HG03442 (cell line): ENCODE measurements at regions not wholly inside any gene's neighbourhood (a gene's known extent, or its start where the extent isn't known, plus 50 kb on each side); places are given as distances from the start of the nearest gene placed in this dataset.

Experiments used
- ATAC-seq: cut with Tn5 transposase; IDR thresholded peaks from one replicate; pipeline ENCODE4 v1.9.1; 2021; ENCODE audit warnings: mild to moderate bottlenecking, moderate library complexity; ENCODE audit not compliant: unreplicated experiment

DNA sequence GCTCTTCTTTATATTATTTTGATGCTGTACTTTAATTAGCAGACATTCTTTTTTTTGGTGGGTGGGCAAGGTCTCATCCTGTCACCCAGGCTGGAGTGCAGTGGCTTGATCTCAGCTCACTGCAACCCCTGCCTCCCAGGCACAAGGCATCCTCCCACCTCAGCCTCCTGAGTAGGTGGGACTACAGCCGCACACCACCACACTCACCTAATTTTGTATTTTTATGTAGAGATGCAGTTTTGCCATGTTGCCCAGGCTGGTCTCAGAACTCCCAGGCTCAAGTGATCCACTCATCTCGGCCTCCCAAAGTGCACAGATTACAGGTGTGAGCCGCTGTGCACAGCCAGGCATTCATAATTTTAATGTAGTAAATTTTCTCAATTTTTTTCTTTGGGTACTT lies 608.1 kb downstream of the ZNF385D start:
- ATAC-seq, result no peak

DNA sequence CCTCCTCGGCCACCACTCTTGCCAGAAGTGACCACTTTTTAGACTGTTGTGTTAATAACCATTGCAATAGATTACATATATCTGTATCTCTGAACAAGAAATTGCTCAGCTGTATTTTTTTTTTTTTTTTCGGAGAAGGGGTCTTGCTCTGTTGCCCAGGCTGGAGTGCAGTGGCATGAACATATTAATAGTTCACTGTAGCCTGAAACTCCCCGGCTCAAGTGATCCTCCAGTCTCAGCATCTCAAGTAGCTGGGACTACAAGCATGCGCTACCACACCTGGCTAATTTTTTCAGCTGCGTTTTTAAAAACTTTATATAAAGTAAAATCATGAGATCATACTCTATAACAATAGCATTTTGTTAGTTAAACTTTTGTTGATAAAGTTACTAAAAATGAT lies 609.0 kb downstream of the ZNF385D start:
- ATAC-seq, result no peak

DNA sequence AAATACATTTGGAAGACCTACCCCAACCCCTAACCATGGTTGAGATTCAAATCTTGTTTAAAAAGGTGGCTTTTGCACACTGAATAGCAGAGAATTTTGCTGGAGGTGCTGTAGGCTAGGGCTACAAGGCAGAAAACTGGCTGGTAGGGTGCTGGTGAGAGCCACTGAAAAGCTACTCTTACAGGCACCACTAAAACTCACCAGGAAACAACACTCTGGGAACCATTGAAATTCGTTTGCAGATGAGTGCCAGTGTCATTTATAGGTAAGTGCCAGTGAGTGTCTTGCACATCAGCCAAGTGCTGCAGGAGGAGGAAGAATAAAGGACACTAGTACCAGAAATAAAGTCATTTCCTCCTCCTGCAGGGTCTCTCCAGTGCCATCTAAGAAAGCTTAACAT lies 610.2 kb downstream of the ZNF385D start:
- no peak for ATAC-seq

DNA sequence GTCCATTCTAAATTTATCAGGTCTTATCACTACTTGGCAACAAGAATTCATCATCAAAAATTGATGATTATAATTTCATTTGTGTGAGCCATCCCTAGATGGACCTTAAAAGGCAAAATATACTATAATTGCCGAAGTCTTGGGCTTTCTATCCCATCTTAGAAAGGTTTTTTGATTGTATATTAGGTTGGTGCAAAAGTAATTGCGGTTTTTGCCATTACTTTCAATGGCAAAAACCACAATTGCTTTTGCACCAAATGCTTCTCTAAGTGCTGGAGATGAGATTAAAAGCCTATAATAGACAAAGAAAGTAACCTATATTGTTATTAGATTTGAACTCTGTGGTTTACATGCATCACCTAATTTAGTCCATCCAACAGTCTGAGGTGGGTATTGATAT lies 612.9 kb downstream of the ZNF385D start:
- ATAC-seq, result no peak

DNA sequence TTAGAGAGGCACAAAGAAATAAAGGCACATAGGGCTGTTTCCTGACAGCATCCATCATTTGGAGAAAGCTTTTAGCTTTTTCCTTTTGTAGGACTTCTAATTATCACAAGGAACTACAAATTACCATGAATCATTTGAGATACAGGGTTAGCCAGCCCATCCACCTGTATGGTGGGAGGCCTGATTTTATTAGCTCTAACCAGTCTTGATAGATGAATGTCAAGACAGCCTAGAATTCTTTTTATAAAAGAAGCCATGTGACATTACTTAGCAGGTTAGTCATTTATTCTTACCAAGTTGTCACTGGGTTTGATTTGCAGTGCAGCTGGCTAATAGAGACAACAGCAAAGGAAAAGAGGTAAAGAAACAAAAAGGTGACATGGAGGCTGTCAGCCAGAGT lies 618.1 kb downstream of the ZNF385D start:
- ATAC-seq, result no peak

DNA sequence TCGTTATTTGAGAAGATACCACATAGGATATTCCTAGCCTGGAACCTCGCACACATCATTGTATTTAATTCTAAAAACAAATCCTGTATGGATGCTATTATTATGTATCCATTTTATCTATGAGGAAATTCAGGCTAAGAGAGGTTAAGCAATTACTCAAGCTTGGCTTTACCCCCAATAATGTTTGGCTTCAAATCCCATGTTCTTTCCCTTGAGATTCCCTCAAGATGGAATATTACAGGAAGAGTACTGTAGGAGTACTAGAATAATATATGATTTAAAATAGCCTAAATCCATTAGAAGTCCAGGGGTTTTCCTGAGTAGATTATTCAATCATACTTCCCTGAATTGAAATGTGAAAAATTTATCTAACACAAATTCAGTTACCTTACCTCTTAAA lies 630.2 kb downstream of the ZNF385D start:
- no peak for ATAC-seq

DNA sequence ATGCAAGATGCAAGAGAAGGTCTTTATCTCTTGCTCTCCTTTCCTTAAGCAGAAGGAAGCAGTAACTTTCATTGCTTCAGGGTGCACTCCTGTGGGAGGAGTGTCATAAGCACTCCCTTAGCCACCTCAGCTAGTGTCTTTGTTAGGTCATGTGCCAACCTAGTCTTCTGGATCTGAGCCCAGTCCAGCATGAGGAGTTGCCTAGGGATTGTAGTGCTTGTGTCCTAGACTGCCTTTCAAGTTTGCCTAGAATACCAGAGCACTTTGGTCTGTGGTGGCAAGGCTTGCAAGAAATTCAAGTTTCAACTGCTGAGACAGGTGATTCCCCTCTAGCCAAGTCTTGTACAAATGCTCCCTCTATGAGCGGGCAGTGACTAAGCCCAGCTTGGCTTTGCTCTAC lies 633.6 kb downstream of the ZNF385D start:
- ATAC-seq, result no peak

DNA sequence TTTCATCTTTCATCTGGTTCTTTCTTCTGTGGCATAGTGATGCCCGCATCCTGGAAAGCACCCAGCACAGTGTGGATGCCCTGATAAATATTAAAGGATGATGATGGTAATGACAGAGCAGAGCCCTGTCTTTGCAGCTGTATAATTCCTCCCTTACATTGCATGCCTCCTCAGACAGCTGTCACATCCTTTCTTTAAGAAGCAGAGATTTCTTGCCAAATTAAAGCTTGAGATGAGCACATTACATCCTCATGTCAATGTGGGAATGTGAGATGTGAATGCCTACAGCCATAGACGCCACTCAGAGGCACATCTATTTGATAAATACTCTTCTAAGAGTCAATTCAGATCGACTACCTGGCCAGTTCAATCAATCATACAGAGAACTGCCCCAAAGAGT lies 642.0 kb downstream of the ZNF385D start:
- no peak for ATAC-seq

DNA sequence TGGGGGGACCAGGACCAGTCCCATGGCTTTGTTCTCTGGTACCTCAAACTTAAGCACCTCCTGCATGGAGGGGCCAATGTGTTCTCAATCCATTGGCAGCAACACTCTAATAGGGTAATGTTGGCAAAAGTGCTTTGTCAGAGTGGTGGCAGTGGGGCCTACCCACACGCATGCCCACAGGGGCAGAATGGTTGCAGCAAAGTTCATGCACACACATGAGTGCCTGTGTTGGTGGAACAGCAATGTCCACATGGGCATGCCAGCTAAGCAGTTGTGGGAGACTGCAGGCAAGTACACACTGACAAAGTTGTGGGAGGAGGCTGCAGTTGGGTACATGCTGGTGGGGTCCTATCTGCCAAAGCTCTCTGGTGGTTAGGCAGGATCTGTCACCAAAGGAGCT lies 645.2 kb downstream of the ZNF385D start:
- no peak for ATAC-seq

DNA sequence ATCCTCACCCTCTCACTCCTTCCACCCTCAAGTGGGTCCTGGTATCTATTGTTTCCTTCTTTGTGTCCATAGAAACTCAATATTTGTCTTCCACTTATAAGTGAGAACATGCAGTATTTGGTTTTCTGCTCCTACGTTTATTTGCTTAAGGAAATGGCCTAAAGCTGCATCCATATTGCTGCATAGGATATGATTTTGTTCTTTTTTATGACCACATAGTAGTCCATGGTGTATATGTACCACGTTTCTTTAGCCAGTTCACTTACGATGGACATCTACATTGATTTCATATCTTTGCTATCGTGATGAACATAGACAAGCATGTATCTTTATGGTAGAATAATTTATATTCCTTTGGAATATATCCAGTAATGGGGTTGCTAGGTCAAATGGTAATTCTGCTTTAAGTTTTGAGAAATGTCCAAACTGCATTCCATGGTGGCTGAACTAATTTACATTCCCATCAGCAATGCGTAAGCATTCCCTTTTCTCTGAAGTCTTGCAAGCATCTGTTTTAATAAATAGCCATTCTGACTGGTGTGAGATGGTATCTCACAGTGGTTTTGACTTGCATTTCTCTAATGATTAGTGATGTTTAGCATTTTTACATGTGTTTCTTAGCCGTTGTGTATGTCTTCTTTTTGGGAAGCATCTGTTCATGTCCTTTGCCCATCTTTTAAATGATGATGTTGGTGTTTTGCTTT lies 650.2 kb downstream of the ZNF385D start:
- ATAC-seq, result no peak

DNA sequence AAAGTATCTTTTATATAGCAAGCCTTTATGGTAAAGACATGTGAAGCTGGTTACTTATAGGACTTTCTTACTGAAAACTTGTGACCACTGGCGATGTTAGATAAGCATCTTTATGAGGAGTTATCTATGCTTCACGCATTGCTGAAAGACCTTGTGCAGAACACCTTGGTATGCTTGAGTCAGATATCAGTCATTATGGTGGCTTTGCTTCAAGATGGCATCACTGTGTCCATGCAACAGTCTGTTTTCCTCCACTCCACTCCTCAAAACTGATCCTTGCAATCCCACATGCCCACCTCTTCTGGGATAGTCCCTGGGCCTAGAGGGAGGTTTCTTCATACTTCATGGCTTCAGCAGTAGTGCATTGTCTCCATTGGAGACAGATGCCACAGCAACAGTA lies 656.3 kb downstream of the ZNF385D start:
- ATAC-seq, result no peak

DNA sequence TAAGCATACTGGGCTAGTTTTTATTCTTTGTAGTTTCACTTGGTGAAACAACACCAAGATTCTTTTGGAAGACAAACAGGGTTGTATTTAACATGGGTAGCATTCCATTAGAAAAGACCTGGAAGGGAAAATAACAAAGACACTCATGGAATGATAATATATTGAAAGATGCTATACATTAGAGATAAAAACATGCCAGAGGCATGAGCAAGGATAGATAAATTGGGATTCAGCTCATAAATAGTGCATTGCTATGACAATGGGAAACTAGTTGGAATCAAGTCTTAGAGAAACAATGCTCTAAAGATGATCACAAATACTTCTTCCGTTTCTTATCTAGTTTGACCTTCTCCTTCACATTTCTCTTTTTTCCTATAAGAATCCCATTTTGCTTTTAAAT lies 677.4 kb downstream of the ZNF385D start:
- ATAC-seq, result no peak

DNA sequence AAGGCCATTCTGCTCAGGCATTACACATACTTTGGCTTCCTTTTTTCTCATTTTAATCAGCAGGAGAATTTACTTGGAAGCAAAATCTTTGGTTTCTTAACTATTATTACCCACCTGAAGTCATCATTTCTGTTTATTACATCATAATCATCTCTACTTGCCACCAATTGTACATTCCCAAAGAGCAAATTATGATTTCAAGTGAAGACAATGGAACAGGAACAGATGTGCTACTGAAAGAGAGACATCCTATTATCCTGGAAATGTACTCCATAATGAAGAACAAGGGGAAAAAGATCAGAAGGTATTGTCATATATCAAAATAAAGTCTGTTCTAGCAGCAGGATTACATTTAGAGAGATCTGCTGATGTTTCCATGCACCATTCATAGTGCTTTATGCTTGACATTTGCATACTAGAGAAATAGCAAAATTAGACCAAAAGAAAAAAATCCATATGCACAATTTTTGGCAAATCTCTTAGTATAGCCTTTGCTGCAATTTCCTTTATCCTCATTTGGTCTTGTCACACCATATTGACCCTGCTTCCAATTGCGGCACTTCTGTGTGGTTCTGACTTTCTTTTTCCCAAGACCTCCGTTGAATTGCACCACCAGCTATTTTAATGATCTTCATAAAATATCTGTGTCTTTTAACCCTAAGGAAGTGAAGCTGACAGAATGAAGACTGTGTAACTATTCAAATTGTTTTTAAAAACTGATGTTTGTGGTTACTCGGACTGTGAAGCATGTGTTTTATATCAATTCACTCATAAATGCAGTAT lies 683.8 kb downstream of the ZNF385D start:
- no peak for ATAC-seq

DNA sequence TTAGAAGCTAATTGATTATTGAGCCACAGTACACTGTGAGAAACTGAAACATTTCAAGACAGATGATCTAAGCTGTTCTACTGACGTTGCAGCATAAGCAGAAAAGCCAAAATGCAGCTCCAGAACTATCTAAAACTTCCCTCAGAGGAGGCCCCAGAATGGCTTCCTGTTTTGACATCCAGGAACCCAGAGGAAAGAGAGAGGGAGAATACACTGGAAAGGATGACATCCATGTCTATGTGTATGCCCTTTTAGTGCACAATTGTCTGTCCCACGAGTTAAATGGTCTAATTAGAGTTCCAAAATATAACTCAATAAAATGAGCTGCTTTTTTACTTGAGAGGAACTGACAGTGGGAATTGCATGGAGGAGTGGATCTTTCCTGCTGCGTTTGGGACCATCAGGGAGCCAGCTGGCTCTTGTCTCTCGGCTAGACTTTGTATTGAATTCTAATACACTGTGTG lies 688.1 kb downstream of the ZNF385D start:
- ATAC-seq, result no peak

DNA sequence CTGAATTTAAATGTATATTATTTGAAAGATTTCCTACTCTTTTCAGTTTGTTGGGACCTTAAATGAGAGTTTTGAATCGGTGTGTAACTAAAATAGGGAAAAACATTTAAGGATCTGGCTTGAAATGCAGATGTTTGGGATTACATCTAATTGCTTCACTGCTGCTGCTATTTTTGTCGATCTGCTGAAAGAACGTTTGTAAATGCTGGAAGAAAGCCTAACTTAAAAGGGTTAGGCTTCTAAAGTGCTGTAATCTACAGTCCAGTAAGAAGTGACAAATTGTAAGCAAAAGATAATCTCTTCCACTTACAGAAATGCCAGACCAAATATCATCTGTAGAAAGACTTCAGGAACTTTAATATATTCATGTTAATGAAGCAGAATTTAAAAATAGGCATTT lies 691.6 kb downstream of the ZNF385D start:
- ATAC-seq, result no peak

DNA sequence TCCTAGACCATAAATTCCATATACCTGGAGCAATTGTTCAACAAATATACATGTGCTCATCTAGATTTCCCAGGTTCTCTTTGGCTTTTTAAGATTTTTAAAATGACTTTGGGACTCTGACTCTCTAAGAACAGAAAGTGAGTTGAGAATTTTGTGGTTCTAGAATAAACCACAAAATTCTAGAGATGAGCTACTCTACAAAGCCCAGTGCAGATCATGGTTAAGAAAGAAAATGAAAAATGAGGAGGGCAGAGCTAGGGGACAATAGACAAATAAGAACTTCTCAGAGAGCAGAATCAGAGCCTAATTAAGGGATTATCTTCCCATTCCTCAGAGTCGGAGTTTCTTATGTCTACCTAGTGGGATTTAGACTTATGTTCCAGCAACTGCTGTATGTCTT lies 694.7 kb downstream of the ZNF385D start:
- no peak for ATAC-seq

DNA sequence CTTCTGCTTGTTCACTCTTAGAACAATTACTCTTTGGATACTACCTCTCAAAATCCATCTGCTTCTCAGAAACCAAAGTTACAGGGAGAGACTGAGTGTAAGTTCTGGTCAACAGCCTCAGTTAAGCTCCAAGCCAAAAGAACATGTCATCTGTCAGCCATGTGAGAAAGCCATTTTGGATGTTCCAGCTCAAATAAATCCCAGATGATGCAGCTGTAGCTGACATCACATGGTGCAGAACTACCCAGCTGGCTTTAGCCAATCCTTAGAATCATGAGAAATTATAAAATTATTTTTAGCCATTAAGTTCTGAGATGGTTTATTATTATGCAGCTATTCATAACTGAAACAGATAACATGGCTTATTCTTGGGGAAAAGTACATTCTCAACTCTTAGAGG lies 696.0 kb downstream of the ZNF385D start:
- no peak for ATAC-seq

DNA sequence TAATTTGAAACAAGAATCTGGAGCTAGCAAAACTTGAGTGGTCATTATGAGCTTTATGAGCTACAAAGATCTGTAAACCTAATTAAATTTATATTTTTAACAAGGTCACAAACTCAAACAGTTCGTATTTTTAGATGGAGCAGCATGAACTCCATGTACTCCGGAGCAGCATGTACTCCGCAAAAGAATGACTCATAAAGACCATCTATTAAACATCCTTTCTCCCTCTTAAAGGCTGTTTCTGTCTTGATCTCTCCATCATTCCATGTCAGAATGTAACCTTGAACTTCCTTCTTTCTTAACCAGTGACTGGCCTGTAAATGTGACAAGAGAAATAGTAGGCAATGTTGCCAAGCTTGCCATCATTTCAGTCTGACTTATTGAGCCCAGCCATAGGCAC lies 696.9 kb downstream of the ZNF385D start:
- no peak for ATAC-seq

DNA sequence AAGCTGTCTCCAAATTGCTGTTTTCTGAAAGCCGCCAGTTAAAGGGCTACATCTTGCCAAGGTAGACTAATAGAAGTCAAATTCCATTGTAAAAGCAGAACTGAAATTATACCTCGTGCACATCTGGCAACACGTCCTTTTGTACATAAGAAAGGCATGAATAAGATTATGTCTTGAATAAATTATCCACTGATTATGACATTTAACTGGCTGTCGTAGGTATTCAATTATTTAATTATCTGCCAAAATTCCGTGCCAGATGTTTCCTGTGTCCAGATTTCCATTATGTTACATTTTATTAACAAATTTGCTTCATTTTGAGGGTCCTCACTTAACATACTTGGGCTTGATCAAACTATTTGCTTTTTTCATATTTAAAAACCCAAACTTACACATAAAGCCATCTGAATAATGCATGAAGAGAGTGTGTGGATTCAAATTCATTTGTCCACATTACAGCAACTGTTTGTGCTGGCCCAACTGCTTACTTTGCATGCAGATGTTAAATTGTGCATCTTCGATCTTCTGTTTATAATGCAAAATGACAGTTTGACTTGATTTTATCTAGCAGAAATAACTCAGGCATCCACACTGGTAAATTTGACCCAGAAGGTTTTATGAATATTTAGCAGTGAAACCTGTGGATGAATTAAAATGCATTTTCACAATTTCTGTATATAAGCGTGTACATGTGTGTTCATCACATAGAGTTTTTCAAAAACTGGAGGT lies 701.5 kb downstream of the ZNF385D start:
- ATAC-seq, result no peak

DNA sequence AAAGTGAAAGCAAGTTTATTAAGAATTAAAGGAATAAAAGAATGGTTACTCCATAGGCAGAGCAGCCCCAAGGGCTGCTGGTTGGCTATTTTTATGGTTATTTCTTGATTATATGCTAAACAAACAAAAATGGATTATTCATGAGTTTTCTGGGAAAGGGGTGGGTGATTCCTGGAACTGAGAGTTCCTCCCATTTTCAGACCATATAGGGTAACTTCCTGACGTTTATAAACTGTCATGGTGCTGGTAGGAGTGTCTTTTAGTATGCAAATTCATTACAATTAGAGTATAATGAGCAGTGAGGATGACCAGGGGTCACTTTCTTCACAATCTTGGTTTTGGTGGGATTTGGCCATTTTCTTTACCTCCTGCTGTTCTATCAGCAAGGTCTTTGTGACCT lies 707.9 kb downstream of the ZNF385D start:
- ATAC-seq, result no peak

DNA sequence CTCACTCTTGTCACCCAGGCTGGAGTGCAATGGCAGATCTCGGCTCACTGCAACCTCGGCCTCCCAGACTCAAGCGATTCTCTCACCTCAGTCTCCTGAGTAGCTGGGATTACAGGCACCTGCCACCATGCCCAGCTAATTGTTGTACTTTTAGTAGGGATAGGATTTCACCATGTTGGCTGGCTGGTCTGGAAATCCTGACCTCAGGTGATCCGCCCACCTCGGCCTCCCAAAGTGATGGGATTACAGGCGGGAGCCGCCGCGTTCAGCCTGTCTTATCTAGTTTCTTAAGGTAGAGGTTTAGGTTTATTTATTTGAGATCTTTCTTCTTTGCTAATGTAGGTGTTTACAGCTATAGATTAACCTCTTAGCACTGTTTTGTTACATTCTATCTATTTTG lies 708.8 kb downstream of the ZNF385D start:
- no peak for ATAC-seq

DNA sequence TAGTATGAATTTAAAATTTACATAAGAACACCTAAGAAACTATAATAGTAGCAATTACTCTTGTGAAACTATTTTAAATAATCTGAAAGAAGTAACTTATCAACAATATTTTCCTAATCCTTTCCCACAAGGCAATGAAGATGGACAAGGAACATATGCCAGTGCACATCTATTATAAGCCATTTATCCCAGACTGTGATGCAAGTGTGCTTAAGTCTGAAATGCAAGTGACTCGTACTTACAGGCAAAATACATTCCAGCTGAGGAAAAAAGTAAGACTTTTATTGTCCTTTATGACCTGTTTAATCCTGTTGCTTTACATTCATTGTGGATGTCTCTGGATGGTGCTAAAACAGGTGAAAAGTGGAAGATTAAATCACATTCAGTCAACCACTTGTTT lies 709.4 kb downstream of the ZNF385D start:
- no peak for ATAC-seq
